Fibroblast of skin of abdomen (primary cell): ENCODE measurements at regions not wholly inside any gene's neighbourhood (a gene's known extent, or its start where the extent isn't known, plus 50 kb on each side); places are given as distances from the start of the nearest gene placed in this dataset.
"Not testable (repeated sequence)": the region's sequence is repeated elsewhere in the genome, so short reads cannot be mapped to it uniquely, and the experiment has no call there.

Source experiments
- DNase-seq: peaks from one replicate; pipeline ENCODE4 v3.0.0-alpha.2; 2013

GRCh38 chrX:53883196-53883595, 161.1 kb downstream of the PHF8 start:
- no peak for DNase-seq

GRCh38 chrX:53882331-53882730, 161.9 kb downstream of the PHF8 start:
- DNase-seq: peak; percentile 8

- DNase-seq: not testable (repeated sequence)
Observed at GRCh38 chrX:53880786-53881185, 163.5 kb downstream of the PHF8 start.

GRCh38 chrX:53859890-53860289, 173.4 kb upstream of the HUWE1 start:
- DNase-seq: no peak

GRCh38 chrX:53831662-53832635, 145.4 kb upstream of the HUWE1 start:
- peak; percentile 14 for DNase-seq

- no peak for DNase-seq
Observed at GRCh38 chrX:53824686-53825085, 138.2 kb upstream of the HUWE1 start.

GRCh38 chrX:53818115-53818514, 131.6 kb upstream of the HUWE1 start:
- not testable (repeated sequence) for DNase-seq

- DNase-seq: no peak
Observed at GRCh38 chrX:53817548-53817947, 131.0 kb upstream of the HUWE1 start.

- no peak for DNase-seq
Observed at GRCh38 chrX:53813670-53814440, 127.3 kb upstream of the HUWE1 start.

GRCh38 chrX:53798281-53798680, 111.8 kb upstream of the HUWE1 start:
- DNase-seq: no peak

GRCh38 chrX:53795576-53795975, 109.1 kb upstream of the HUWE1 start:
- no peak for DNase-seq

- no peak for DNase-seq
Observed at GRCh38 chrX:53794181-53794580, 107.7 kb upstream of the HUWE1 start.

GRCh38 chrX:53768865-53769264, 82.3 kb upstream of the HUWE1 start:
- no peak for DNase-seq

- DNase-seq: no peak
Observed at GRCh38 chrX:53768451-53768850, 81.9 kb upstream of the HUWE1 start.

GRCh38 chrX:53767544-53767943, 81.0 kb upstream of the HUWE1 start:
- DNase-seq: no peak

- not testable (repeated sequence) for DNase-seq
Observed at GRCh38 chrX:53757181-53757580, 70.7 kb upstream of the HUWE1 start.

GRCh38 chrX:53746718-53747117, 60.2 kb upstream of the HUWE1 start:
- no peak for DNase-seq

GRCh38 chrX:53743244-53743643, 56.7 kb upstream of the HUWE1 start:
- DNase-seq: no peak

- DNase-seq: no peak
Observed at GRCh38 chrX:53738370-53738906, 51.9 kb upstream of the HUWE1 start.
